Activated B cell treated with CpG ODN at 0.5 μM for 24 hours (primary cell): ENCODE measurements at regions not wholly inside any gene's neighbourhood (a gene's known extent, or its start where the extent isn't known, plus 50 kb on each side); places are given as distances from the start of the nearest gene placed in this dataset.
"Not testable (repeated sequence)": the region's sequence is repeated elsewhere in the genome, so short reads cannot be mapped to it uniquely, and the experiment has no call there.

Experiments used
- ATAC-seq: fragments of 200-7000 bp; cut with Tn5 transposase; one replicate; pipeline ENCODE4 v1.10.0; 2021; ENCODE audit warnings: low read depth, mild to moderate bottlenecking, moderate library complexity
- CTCF ChIA-PET: fragments of 350-600 bp; sonication (Branson Sonifier 250); formaldehyde crosslinking; loops from one replicate; lab custom pipeline; 2021; ENCODE audit warnings: antibody characterized with exemption; lab: Charles Lee
- POLR2A ChIA-PET: fragments of 350-600 bp; sonication (Branson Sonifier 250); formaldehyde crosslinking; loops from one replicate; lab custom pipeline; 2021; ENCODE audit warnings: antibody characterized with exemption; lab: Charles Lee
- DNase-seq: peaks from one replicate; pipeline ENCODE4 v3.0.0; 2022
- H3K27ac Mint-ChIP-seq: one replicate; pipeline ENCODE4 v1.8.0; 2020; ENCODE audit warnings: mixed read lengths
- H3K27me3 Mint-ChIP-seq: one replicate; pipeline ENCODE4 v1.8.0; 2021; ENCODE audit warnings: mixed read lengths
- H3K36me3 Mint-ChIP-seq: one replicate; pipeline ENCODE4 v1.8.0; 2021; ENCODE audit warnings: low read depth, mixed read lengths
- H3K4me1 Mint-ChIP-seq: one replicate; pipeline ENCODE4 v1.8.0; 2021; ENCODE audit warnings: mixed read lengths
- H3K4me3 Mint-ChIP-seq: one replicate; pipeline ENCODE4 v1.8.0; 2020; ENCODE audit warnings: mild to moderate bottlenecking, mixed read lengths
- H3K9me3 Mint-ChIP-seq: one replicate; pipeline ENCODE4 v1.8.0; 2020; ENCODE audit warnings: mixed read lengths
- intact Hi-C: fragments of 100-400 bp; cut with micrococcal nuclease; formaldehyde crosslinking; loops from one replicate; pipeline ENCODE4 v1.15.1; 2024
- TF ChIP-seq, protein P1 (sequence below): fragments of 200-600 bp; IDR thresholded peaks from one replicate; pipeline ENCODE4 v1.8.0; 2022; ENCODE audit warnings: antibody characterized with exemption, mild to moderate bottlenecking

DNA sequence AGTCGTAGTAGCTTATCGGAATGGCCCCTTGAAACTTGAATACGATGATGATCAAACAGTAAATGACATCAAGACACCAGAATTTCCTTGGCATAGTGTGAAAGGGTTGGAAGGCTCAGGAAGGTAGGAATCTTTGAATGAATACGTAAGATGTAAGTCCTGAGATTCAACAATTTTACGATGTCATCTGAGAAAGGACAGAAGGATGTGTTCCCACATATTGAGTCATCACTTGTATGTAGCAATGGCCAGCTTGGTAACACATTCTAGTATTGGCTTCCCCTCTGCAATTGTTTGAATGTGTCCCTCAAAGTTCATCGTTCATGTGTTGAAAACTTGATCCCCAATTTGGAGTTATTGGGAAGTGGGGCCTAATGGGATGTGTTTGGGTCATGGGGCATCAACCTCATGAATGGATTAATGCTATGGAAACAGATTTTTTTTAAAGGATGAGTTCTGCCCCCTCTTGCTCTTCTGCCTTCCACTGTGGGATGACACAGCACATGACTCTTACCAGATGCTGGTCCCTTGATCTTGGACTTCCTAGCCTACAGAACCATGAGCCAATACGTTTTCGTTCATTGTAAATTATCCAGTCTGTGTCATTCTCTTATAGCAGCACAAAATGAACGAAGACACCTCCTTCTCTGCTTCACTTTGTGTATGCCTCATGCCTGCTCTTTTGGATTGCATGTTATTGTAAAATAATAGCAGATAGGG lies 284.6 kb downstream of the BCAT1 start:
- Mint-ChIP-seq H3K9me3 (no peaks in the 10 kb centered on the region), H3K4me3 (no peak overlapping the region), H3K27ac (no peak overlapping the region), H3K36me3 (no peaks in the 10 kb centered on the region), H3K4me1 (no peaks in the 10 kb centered on the region), H3K27me3 (no peaks in the 10 kb centered on the region)
- ATAC-seq (no peak), DNase-seq (no peak)
- intact Hi-C loops = no loop called here
- TF ChIP-seq, protein P1, sequence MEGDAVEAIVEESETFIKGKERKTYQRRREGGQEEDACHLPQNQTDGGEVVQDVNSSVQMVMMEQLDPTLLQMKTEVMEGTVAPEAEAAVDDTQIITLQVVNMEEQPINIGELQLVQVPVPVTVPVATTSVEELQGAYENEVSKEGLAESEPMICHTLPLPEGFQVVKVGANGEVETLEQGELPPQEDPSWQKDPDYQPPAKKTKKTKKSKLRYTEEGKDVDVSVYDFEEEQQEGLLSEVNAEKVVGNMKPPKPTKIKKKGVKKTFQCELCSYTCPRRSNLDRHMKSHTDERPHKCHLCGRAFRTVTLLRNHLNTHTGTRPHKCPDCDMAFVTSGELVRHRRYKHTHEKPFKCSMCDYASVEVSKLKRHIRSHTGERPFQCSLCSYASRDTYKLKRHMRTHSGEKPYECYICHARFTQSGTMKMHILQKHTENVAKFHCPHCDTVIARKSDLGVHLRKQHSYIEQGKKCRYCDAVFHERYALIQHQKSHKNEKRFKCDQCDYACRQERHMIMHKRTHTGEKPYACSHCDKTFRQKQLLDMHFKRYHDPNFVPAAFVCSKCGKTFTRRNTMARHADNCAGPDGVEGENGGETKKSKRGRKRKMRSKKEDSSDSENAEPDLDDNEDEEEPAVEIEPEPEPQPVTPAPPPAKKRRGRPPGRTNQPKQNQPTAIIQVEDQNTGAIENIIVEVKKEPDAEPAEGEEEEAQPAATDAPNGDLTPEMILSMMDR = no peak
- ChIA-PET POLR2A (no interaction called here), CTCF (no interaction called here)

DNA sequence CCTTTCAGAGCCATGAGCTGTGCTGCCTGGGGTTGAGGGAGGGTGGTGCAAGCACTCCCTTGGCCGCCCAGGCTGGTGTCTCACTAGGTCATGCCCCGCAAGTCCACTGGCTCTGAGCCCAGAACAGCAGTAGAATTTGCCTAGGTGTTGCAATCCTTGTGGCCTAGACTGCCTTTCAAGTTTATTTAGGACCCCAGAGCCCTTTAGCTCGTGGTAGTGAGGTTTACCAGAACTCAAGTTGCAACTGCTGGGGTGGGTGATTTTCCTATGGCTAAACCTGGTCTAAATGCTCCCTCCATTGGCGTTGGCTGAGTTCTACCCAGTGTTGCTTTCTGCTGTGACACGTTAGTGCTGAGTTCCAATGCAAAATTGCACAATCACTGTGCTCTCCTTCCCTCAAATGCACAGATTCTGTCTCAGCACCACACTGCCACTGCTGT lies 287.2 kb downstream of the BCAT1 start:
- no peaks in the 10 kb centered on the region for H3K27me3 Mint-ChIP-seq
- TF ChIP-seq, protein P1 = no peak
- intact Hi-C loops = no loop called here
- POLR2A ChIA-PET = interaction anchor here (0.8 kb wide), 1 partner anchor 378 kb away, joined by 3 read pairs; no protein-coding TSS in a partner anchor
- no peak for ATAC-seq
- H3K4me3 Mint-ChIP-seq = no peak overlapping the region
- no peak for DNase-seq
- H3K36me3 Mint-ChIP-seq = no peaks in the 10 kb centered on the region
- no peaks in the 10 kb centered on the region for H3K4me1 Mint-ChIP-seq
- H3K27ac Mint-ChIP-seq = no peak overlapping the region
- no peaks in the 10 kb centered on the region for H3K9me3 Mint-ChIP-seq
- CTCF ChIA-PET = no interaction called here

DNA sequence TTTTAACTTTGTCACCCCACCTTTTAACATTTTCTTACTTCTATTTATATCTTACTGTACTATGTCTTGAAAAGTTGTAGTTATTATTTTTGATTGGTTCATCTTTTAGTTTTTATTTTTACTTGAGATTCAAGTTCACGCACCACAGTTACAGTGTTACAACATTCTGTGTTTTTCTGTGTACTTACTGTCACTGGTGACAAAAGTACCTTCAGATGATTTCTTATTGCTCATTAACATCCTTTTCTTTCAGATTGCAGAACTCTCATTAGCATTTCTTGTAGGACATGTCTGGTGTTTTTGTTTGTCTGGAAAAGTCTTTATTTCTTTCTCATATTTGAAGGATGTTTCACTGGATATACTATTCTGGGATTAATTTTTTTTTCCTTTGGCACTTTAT lies 289.9 kb downstream of the BCAT1 start:
- POLR2A ChIA-PET = no interaction called here
- ATAC-seq = no peak
- Mint-ChIP-seq H3K36me3 (no peaks in the 10 kb centered on the region), H3K27ac (no peak overlapping the region), H3K4me1 (no peaks in the 10 kb centered on the region), H3K4me3 (no peak overlapping the region), H3K27me3 (no peaks in the 10 kb centered on the region), H3K9me3 (no peaks in the 10 kb centered on the region)
- intact Hi-C loops = loop anchor here (5.0 kb wide), 1 partner anchor 63 kb away; no protein-coding TSS in a partner anchor
- CTCF ChIA-PET = no interaction called here
- TF ChIP-seq, protein P1 = no peak
- DNase-seq = no peak

DNA sequence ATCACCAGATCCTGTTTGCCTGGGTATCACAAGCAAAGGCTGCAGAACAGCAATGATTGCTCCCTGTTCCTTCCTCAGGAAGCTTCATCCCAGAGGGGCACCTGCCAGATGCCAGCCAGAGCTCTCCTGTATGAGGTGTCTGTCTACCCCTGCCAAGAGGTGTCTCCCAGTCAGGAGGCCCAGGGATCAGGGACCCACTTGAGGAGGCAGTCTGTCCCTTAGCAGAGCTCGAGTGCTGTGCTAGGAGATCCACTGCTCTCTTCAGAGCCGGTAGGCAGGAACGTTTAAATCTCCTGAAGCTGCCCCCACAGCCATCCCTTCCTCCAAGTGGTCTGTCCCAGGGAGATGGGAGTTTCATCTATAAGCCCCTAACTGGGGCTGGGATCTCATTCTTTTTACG lies 294.6 kb downstream of the BCAT1 start:
- H3K27me3 Mint-ChIP-seq, POLR2A ChIA-PET, H3K9me3 Mint-ChIP-seq, ATAC-seq, intact Hi-C loops, DNase-seq, CTCF ChIA-PET, H3K27ac Mint-ChIP-seq, H3K4me1 Mint-ChIP-seq, H3K4me3 Mint-ChIP-seq, H3K36me3 Mint-ChIP-seq: not testable (repeated sequence)

DNA sequence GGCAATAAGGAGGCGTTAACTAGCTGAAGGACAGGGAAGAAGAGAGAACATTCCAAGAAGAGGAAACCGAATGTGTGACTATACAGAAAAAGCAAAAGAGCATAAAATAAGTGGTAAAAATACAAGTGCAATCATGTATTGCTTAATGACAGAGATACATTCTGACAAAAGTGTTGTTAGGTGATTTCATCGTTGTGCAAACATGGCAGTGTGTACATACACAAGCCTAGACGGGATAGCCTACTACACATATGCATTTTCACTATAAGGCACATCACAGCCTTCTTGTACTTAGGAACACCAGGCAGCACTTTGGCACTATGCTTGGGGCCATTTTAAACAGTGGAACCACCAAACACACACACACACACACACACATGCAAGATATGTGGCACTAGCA lies 299.3 kb downstream of the BCAT1 start:
- ATAC-seq = no peak
- ChIA-PET CTCF (no interaction called here), POLR2A (no interaction called here)
- H3K9me3 Mint-ChIP-seq = peaks cover 2% of the 10 kb centered on the region
- intact Hi-C loops = loop anchor here (5.0 kb wide), 1 partner anchor 42 kb away; no protein-coding TSS in a partner anchor
- H3K4me1 Mint-ChIP-seq = peaks cover 10% of the 10 kb centered on the region
- H3K4me3 Mint-ChIP-seq = no peak overlapping the region
- no peaks in the 10 kb centered on the region for H3K36me3 Mint-ChIP-seq
- H3K27me3 Mint-ChIP-seq = no peaks in the 10 kb centered on the region
- H3K27ac Mint-ChIP-seq = no peak overlapping the region
- no peak for DNase-seq
- TF ChIP-seq, protein P1 = no peak
